Neural cell (in vitro differentiated cells): ENCODE measurements at regions not wholly inside any gene's neighbourhood (a gene's known extent, or its start where the extent isn't known, plus 50 kb on each side); places are given as distances from the start of the nearest gene placed in this dataset.

Experiments used
- H2AFZ ChIP-seq: fragments of 200-600, 300-800 bp; sonication (generic), shearing (Covaris generic); 2 replicates; pipeline ENCODE4 v1.6.0; 2014; ENCODE audit warnings: low read depth, mild to moderate bottlenecking, antibody characterized with exemption, low read length, moderate library complexity
- H3F3A ChIP-seq: fragments of 200-600 bp; shearing (Covaris generic); 2 replicates; pipeline ENCODE4 v1.6.1; 2016; ENCODE audit warnings: mild to moderate bottlenecking, moderate library complexity, mixed read lengths, antibody characterized with exemption, low read length; ENCODE audit not compliant: insufficient read depth, poor library complexity, severe bottlenecking
- H3K27ac ChIP-seq: fragments of 200-600, 300-800 bp; sonication (generic), shearing (Covaris generic); 2 replicates; pipeline ENCODE4 v1.5.1; 2014; ENCODE audit warnings: mild to moderate bottlenecking, low read length, moderate library complexity
- H3K27me3 ChIP-seq: fragments of 300-800, 200-600 bp; sonication (generic), shearing (Covaris generic); 2 replicates; pipeline ENCODE4 v1.6.0; 2014; ENCODE audit warnings: mild to moderate bottlenecking, low read depth, low read length, moderate library complexity; ENCODE audit not compliant: insufficient read depth
- H3K36me3 ChIP-seq: fragments of 300-800, 200-600 bp; sonication (generic), shearing (Covaris generic); 2 replicates; pipeline ENCODE4 v1.5.1; 2014; ENCODE audit warnings: mild to moderate bottlenecking, antibody characterized with exemption, low read length, moderate library complexity; ENCODE audit not compliant: insufficient read depth
- H3K4me2 ChIP-seq: fragments of 300-800, 200-600 bp; sonication (generic), shearing (Covaris generic); 2 replicates; pipeline ENCODE4 v1.6.0; 2014; ENCODE audit warnings: mild to moderate bottlenecking, low read length
- H3K4me3 ChIP-seq: fragments of 300-800, 200-600 bp; sonication (generic), shearing (Covaris generic); 2 replicates; pipeline ENCODE4 v1.5.1; 2014; ENCODE audit warnings: mild to moderate bottlenecking, low read length, moderate library complexity
- H3K79me2 ChIP-seq: fragments of 200-600 bp; shearing (Covaris generic); replicated peaks from 2 replicates; pipeline ENCODE4 v1.6.0; 2014; ENCODE audit warnings: mild to moderate bottlenecking, low read length, moderate library complexity; ENCODE audit not compliant: insufficient read depth
- H3K9ac ChIP-seq: fragments of 300-800, 200-600 bp; sonication (generic), shearing (Covaris generic); 2 replicates; pipeline ENCODE4 v1.6.1; 2016; ENCODE audit warnings: mild to moderate bottlenecking, low read length, mixed read lengths
- H3K9me2 ChIP-seq: fragments of 200-600 bp; shearing (Covaris generic); 2 replicates; pipeline ENCODE4 v1.6.1; 2016; ENCODE audit warnings: mild to moderate bottlenecking, low read length, mixed read lengths; ENCODE audit not compliant: insufficient read depth
- H3K9me3 ChIP-seq: fragments of 200-600, 300-800 bp; sonication (generic), shearing (Covaris generic); 2 replicates; pipeline ENCODE4 v1.6.1; 2016; ENCODE audit warnings: mild to moderate bottlenecking, mixed run types, low read length, moderate library complexity, mixed read lengths
- H4K20me1 ChIP-seq: fragments of 200-600 bp; shearing (Covaris generic); 2 replicates; pipeline ENCODE4 v1.6.1; 2016; ENCODE audit warnings: mild to moderate bottlenecking, mixed run types; ENCODE audit not compliant: insufficient read depth
- CTCF ChIP-seq: fragments of 450-650 bp; IDR thresholded peaks from 2 replicates; pipeline ENCODE4 v1.5.1; 2014; ENCODE audit warnings: antibody characterized with exemption, mild to moderate bottlenecking, moderate library complexity; ENCODE audit not compliant: poor library complexity, severe bottlenecking
- EP300 ChIP-seq: fragments of 450-650 bp; conservative IDR thresholded peaks from 2 replicates; pipeline ENCODE4 v1.6.1; 2014; ENCODE audit warnings: antibody characterized with exemption, mild to moderate bottlenecking, moderate library complexity; ENCODE audit not compliant: poor library complexity, severe bottlenecking
- EZH2 ChIP-seq: fragments of 200-600, 300-800 bp; shearing (Covaris generic), sonication (generic); IDR thresholded peaks from 2 replicates; pipeline ENCODE4 v1.6.1; 2014; ENCODE audit warnings: antibody characterized with exemption, low read length, borderline replicate concordance, mild to moderate bottlenecking; ENCODE audit not compliant: insufficient read depth, poor library complexity, severe bottlenecking
- MXI1 ChIP-seq: fragments of 450-650 bp; conservative IDR thresholded peaks from 2 replicates; pipeline ENCODE4 v1.6.1; 2014; ENCODE audit warnings: antibody characterized with exemption, mild to moderate bottlenecking; ENCODE audit not compliant: poor library complexity, severe bottlenecking
- POLR2AphosphoS5 ChIP-seq: IDR thresholded peaks from 2 replicates; pipeline ENCODE4 v1.6.1; 2012
- RAD21 ChIP-seq: fragments of 450-650 bp; conservative IDR thresholded peaks from 2 replicates; pipeline ENCODE4 v1.6.1; 2014; ENCODE audit warnings: antibody characterized with exemption, mild to moderate bottlenecking, moderate library complexity
- REST ChIP-seq: IDR thresholded peaks from 2 replicates; pipeline ENCODE4 v1.6.1; 2012; ENCODE audit warnings: borderline replicate concordance
- SMC3 ChIP-seq: fragments of 450-650 bp; conservative IDR thresholded peaks from 2 replicates; pipeline ENCODE4 v1.6.1; 2014; ENCODE audit warnings: antibody characterized with exemption, mild to moderate bottlenecking, moderate library complexity; ENCODE audit not compliant: poor library complexity
- TAF1 ChIP-seq: IDR thresholded peaks from 2 replicates; pipeline ENCODE4 v1.6.1; 2012; ENCODE audit warnings: low read depth

GRCh38 chr15:95605098-95605497 is 725.4 kb upstream of the NR2F2 start:
- H2AFZ ChIP-seq: no peak overlapping the region
- no peaks in the 10 kb centered on the region for H3K79me2 ChIP-seq
- TF ChIP-seq REST: no peak
- TF ChIP-seq EZH2: no peak
- TF ChIP-seq POLR2AphosphoS5: no peak
- TF ChIP-seq EP300: no peak
- no peak for TF ChIP-seq CTCF
- no peak for TF ChIP-seq MXI1
- TF ChIP-seq RAD21: no peak
- no peak for TF ChIP-seq TAF1
- TF ChIP-seq SMC3: no peak
- no peaks in the 10 kb centered on the region for H3K9me2 ChIP-seq
- no peak overlapping the region for H3K9ac ChIP-seq
- no peak overlapping the region for H3K27ac ChIP-seq
- H3K9me3 ChIP-seq: no peaks in the 10 kb centered on the region
- no peak overlapping the region for H3K4me3 ChIP-seq
- no peaks in the 10 kb centered on the region for H3F3A ChIP-seq
- no peaks in the 10 kb centered on the region for H3K36me3 ChIP-seq
- H3K27me3 ChIP-seq: no peaks in the 10 kb centered on the region
- H4K20me1 ChIP-seq: no peaks in the 10 kb centered on the region
- no peak overlapping the region for H3K4me2 ChIP-seq

GRCh38 chr15:95606551-95606950 is 723.9 kb upstream of the NR2F2 start:
- Histone ChIP-seq H3K9ac (no peak overlapping the region), H3K27me3 (no peaks in the 10 kb centered on the region), H3K9me3 (no peaks in the 10 kb centered on the region), H3K4me3 (no peak overlapping the region), H3K4me2 (no peak overlapping the region), H3K79me2 (no peaks in the 10 kb centered on the region), H4K20me1 (no peaks in the 10 kb centered on the region), H3F3A (no peaks in the 10 kb centered on the region), H3K27ac (no peak overlapping the region), H2AFZ (no peak overlapping the region), H3K36me3 (no peaks in the 10 kb centered on the region), H3K9me2 (no peaks in the 10 kb centered on the region)
- TF ChIP-seq MXI1 (no peak), REST (no peak), CTCF (no peak), TAF1 (no peak), EZH2 (no peak), EP300 (no peak), RAD21 (no peak), POLR2AphosphoS5 (no peak), SMC3 (no peak)
